ENCODE measurements at regions not wholly inside any gene's neighbourhood (a gene's known extent, or its start where the extent isn't known, plus 50 kb on each side); places are given as distances from the start of the nearest gene placed in this dataset.

- Histone ChIP-seq H3K27ac (ENCODE audit: low read length) (peak overlapping the region; percentile 55), H3K4me2 (ENCODE audit: low read length) (no peak overlapping the region), H3K36me3 (ENCODE audit: insufficient read depth, low read length) (no peaks in the 10 kb centered on the region), H3K9me3 (ENCODE audit: low read length) (no peaks in the 10 kb centered on the region), H2AFZ (ENCODE audit: low read depth, low read length) (no peak overlapping the region), H3K4me3 (ENCODE audit: low read length) (no peak overlapping the region), H4K20me1 (ENCODE audit: insufficient read depth) (no peaks in the 10 kb centered on the region), H3K9ac (ENCODE audit: low read length) (no peak overlapping the region), H3K79me2 (replicated peaks; ENCODE audit: insufficient read depth, low read length) (no peaks in the 10 kb centered on the region), H3F3A (ENCODE audit: insufficient read depth, low read length, poor library complexity, severe bottlenecking) (peaks cover 18% of the 10 kb centered on the region), H3K9me2 (ENCODE audit: insufficient read depth, low read length) (no peaks in the 10 kb centered on the region), H3K27me3 (ENCODE audit: insufficient read depth, low read depth, low read length) (no peaks in the 10 kb centered on the region)
- TF ChIP-seq REST (IDR thresholded peaks at IDR 0.05; ENCODE audit: borderline replicate concordance) (no peak), POLR2AphosphoS5 (IDR thresholded peaks at IDR 0.05) (peak; percentile 50), TAF1 (IDR thresholded peaks at IDR 0.05; ENCODE audit: low read depth) (no peak), EP300 (conservative IDR thresholded peaks at IDR 0.05; ENCODE audit: poor library complexity, severe bottlenecking) (no peak)
Observed at GRCh38 chr3:88618021-88618645, 468.4 kb downstream of the C3orf38 start.

- H3K4me3 ChIP-seq (ENCODE audit: low read length): no peak overlapping the region
- no peaks in the 10 kb centered on the region for H3K9me3 ChIP-seq (ENCODE audit: low read length)
- no peak overlapping the region for H2AFZ ChIP-seq (ENCODE audit: low read depth, low read length)
- no peak overlapping the region for H3K4me2 ChIP-seq (ENCODE audit: low read length)
- peaks cover 13% of the 10 kb centered on the region for H3F3A ChIP-seq (ENCODE audit: insufficient read depth, low read length, poor library complexity, severe bottlenecking)
- H4K20me1 ChIP-seq (ENCODE audit: insufficient read depth): no peaks in the 10 kb centered on the region
- TF ChIP-seq POLR2AphosphoS5 (IDR thresholded peaks at IDR 0.05): no peak
- no peak for TF ChIP-seq SMC3 (conservative IDR thresholded peaks at IDR 0.05; ENCODE audit: poor library complexity)
- TF ChIP-seq RAD21 (conservative IDR thresholded peaks at IDR 0.05): no peak
- TF ChIP-seq TAF1 (IDR thresholded peaks at IDR 0.05; ENCODE audit: low read depth): no peak
- TF ChIP-seq EZH2 (IDR thresholded peaks at IDR 0.05; ENCODE audit: borderline replicate concordance, insufficient read depth, low read length, poor library complexity, severe bottlenecking): no peak
- no peak for TF ChIP-seq MXI1 (conservative IDR thresholded peaks at IDR 0.05; ENCODE audit: poor library complexity, severe bottlenecking)
- no peak for TF ChIP-seq EP300 (conservative IDR thresholded peaks at IDR 0.05; ENCODE audit: poor library complexity, severe bottlenecking)
- TF ChIP-seq CTCF (IDR thresholded peaks at IDR 0.05; ENCODE audit: poor library complexity, severe bottlenecking): no peak
- no peak for TF ChIP-seq REST (IDR thresholded peaks at IDR 0.05; ENCODE audit: borderline replicate concordance)
- peak overlapping the region; percentile 5 for H3K27ac ChIP-seq (ENCODE audit: low read length)
- no peaks in the 10 kb centered on the region for H3K27me3 ChIP-seq (ENCODE audit: insufficient read depth, low read depth, low read length)
- no peaks in the 10 kb centered on the region for H3K9me2 ChIP-seq (ENCODE audit: insufficient read depth, low read length)
- no peaks in the 10 kb centered on the region for H3K36me3 ChIP-seq (ENCODE audit: insufficient read depth, low read length)
- no peaks in the 10 kb centered on the region for H3K79me2 ChIP-seq (replicated peaks; ENCODE audit: insufficient read depth, low read length)
- no peak overlapping the region for H3K9ac ChIP-seq (ENCODE audit: low read length)
Observed at GRCh38 chr3:88621586-88621985, 471.8 kb downstream of the C3orf38 start.

Data from neural cell (in vitro differentiated cells).